HG03342 (cell line): ENCODE measurements at regions not wholly inside any gene's neighbourhood (a gene's known extent, or its start where the extent isn't known, plus 50 kb on each side); places are given as distances from the start of the nearest gene placed in this dataset.
A peak's percentile ranks its signal among the peaks of the same experiment; 100 is the strongest.
"Not testable (repeated sequence)": the region's sequence is repeated elsewhere in the genome, so short reads cannot be mapped to it uniquely, and the experiment has no call there.

Source experiments
- ATAC-seq: cut with Tn5 transposase; IDR thresholded peaks from one replicate; pipeline ENCODE4 v1.9.1; 2021; ENCODE audit warnings: mild to moderate bottlenecking, moderate library complexity; ENCODE audit not compliant: unreplicated experiment

- no peak for ATAC-seq
Observed at GRCh38 chr7:85815526-85815925, 628.7 kb upstream of the SEMA3D start.

- no peak for ATAC-seq
Observed at GRCh38 chr7:85806321-85806720, 619.5 kb upstream of the SEMA3D start.

GRCh38 chr7:85805656-85806055 lies 618.8 kb upstream of the SEMA3D start:
- ATAC-seq = no peak

- no peak for ATAC-seq
Observed at GRCh38 chr7:85805249-85805648, 618.4 kb upstream of the SEMA3D start.

- no peak for ATAC-seq
Observed at GRCh38 chr7:85802211-85802610, 615.4 kb upstream of the SEMA3D start.

- no peak for ATAC-seq
Observed at GRCh38 chr7:85796956-85797355, 610.1 kb upstream of the SEMA3D start.

- not testable (repeated sequence) for ATAC-seq
Observed at GRCh38 chr7:85791098-85791497, 604.2 kb upstream of the SEMA3D start.

GRCh38 chr7:85781606-85782005 lies 594.8 kb upstream of the SEMA3D start:
- ATAC-seq = no peak

- ATAC-seq = no peak
Observed at GRCh38 chr7:85776691-85777345, 590.0 kb upstream of the SEMA3D start.

- no peak for ATAC-seq
Observed at GRCh38 chr7:85775431-85775830, 588.6 kb upstream of the SEMA3D start.

GRCh38 chr7:85774986-85775385 lies 588.1 kb upstream of the SEMA3D start:
- no peak for ATAC-seq

GRCh38 chr7:85773116-85773728 lies 586.4 kb upstream of the SEMA3D start:
- no peak for ATAC-seq

- no peak for ATAC-seq
Observed at GRCh38 chr7:85771516-85771915, 584.7 kb upstream of the SEMA3D start.

- no peak for ATAC-seq
Observed at GRCh38 chr7:85770332-85770731, 583.5 kb upstream of the SEMA3D start.

GRCh38 chr7:85765698-85766298 lies 578.9 kb upstream of the SEMA3D start:
- no peak for ATAC-seq

- ATAC-seq = no peak
Observed at GRCh38 chr7:85764034-85764433, 577.2 kb upstream of the SEMA3D start.

GRCh38 chr7:85757348-85757747 lies 570.5 kb upstream of the SEMA3D start:
- ATAC-seq = no peak

- ATAC-seq = peak; percentile 98
Observed at GRCh38 chr7:85750454-85750949, 563.6 kb upstream of the SEMA3D start.

GRCh38 chr7:85749696-85750453 lies 563.0 kb upstream of the SEMA3D start:
- peak; percentile 40 for ATAC-seq

- ATAC-seq = no peak
Observed at GRCh38 chr7:85748861-85749260, 562.0 kb upstream of the SEMA3D start.

GRCh38 chr7:85737426-85737825 lies 550.6 kb upstream of the SEMA3D start:
- ATAC-seq = no peak
